ENCODE measurements at regions not wholly inside any gene's neighbourhood (a gene's known extent, or its start where the extent isn't known, plus 50 kb on each side); places are given as distances from the start of the nearest gene placed in this dataset.

GRCh38 chr3:15967577-15967976, 169.8 kb upstream of the ANKRD28 start:
- no peaks in the 10 kb centered on the region for H3K36me3 ChIP-seq
- H3K4me3 ChIP-seq, result no peak overlapping the region
- H3K27me3 ChIP-seq, result no peaks in the 10 kb centered on the region
- no peaks in the 10 kb centered on the region for H3K9me3 ChIP-seq
- no peak for DNase-seq
- H3K27ac ChIP-seq, result no peak overlapping the region
- intact Hi-C loops (cut with DNase I; ENCODE audit: low total_unique reads), result no loop called here
- TF ChIP-seq POLR2A (IDR thresholded peaks at IDR 0.05) (no peak), CTCF (IDR thresholded peaks at IDR 0.05) (no peak)
- H3K4me1 ChIP-seq, result no peaks in the 10 kb centered on the region

GRCh38 chr3:15969874-15970640, 172.3 kb upstream of the ANKRD28 start:
- intact Hi-C loops (cut with DNase I; ENCODE audit: low total_unique reads), result no loop called here
- no peak for TF ChIP-seq POLR2A (IDR thresholded peaks at IDR 0.05)
- TF ChIP-seq CTCF (IDR thresholded peaks at IDR 0.05), result no peak
- Histone ChIP-seq H3K27me3 (no peaks in the 10 kb centered on the region), H3K9me3 (no peaks in the 10 kb centered on the region), H3K27ac (no peak overlapping the region), H3K36me3 (no peaks in the 10 kb centered on the region), H3K4me3 (no peak overlapping the region), H3K4me1 (no peaks in the 10 kb centered on the region)
- DNase-seq, result no peak

- no peaks in the 10 kb centered on the region for H3K4me1 ChIP-seq
- no peaks in the 10 kb centered on the region for H3K36me3 ChIP-seq
- H3K27ac ChIP-seq, result no peak overlapping the region
- DNase-seq, result no peak
- H3K4me3 ChIP-seq, result no peak overlapping the region
- H3K9me3 ChIP-seq, result no peaks in the 10 kb centered on the region
- H3K27me3 ChIP-seq, result no peaks in the 10 kb centered on the region
- intact Hi-C loops (cut with DNase I; ENCODE audit: low total_unique reads), result no loop called here
- TF ChIP-seq CTCF (IDR thresholded peaks at IDR 0.05), result no peak
Observed at GRCh38 chr3:15973414-15973813, 175.6 kb upstream of the ANKRD28 start.

- no peaks in the 10 kb centered on the region for H3K27me3 ChIP-seq
- intact Hi-C loops (cut with DNase I; ENCODE audit: low total_unique reads), result no loop called here
- DNase-seq, result no peak
- TF ChIP-seq CTCF (IDR thresholded peaks at IDR 0.05) (no peak), POLR2A (IDR thresholded peaks at IDR 0.05) (no peak)
- no peaks in the 10 kb centered on the region for H3K4me1 ChIP-seq
- no peaks in the 10 kb centered on the region for H3K36me3 ChIP-seq
- H3K4me3 ChIP-seq, result no peak overlapping the region
- no peak overlapping the region for H3K27ac ChIP-seq
- no peaks in the 10 kb centered on the region for H3K9me3 ChIP-seq
Observed at GRCh38 chr3:15973940-15974339, 176.2 kb upstream of the ANKRD28 start.

- Histone ChIP-seq H3K9me3 (no peaks in the 10 kb centered on the region), H3K4me3 (no peak overlapping the region), H3K4me1 (no peaks in the 10 kb centered on the region), H3K27ac (no peak overlapping the region), H3K27me3 (no peaks in the 10 kb centered on the region), H3K36me3 (no peaks in the 10 kb centered on the region)
- intact Hi-C loops (cut with DNase I; ENCODE audit: low total_unique reads), result no loop called here
- no peak for TF ChIP-seq CTCF (IDR thresholded peaks at IDR 0.05)
- no peak for TF ChIP-seq POLR2A (IDR thresholded peaks at IDR 0.05)
- no peak for DNase-seq
Observed at GRCh38 chr3:15974647-15975046, 176.9 kb upstream of the ANKRD28 start.

All from uterus (tissue), 3 donors.